GM21526 (cell line): ENCODE measurements at regions not wholly inside any gene's neighbourhood (a gene's known extent, or its start where the extent isn't known, plus 50 kb on each side); places are given as distances from the start of the nearest gene placed in this dataset.

ENCODE experiments used
- ATAC-seq: cut with Tn5 transposase; IDR thresholded peaks from one replicate; pipeline ENCODE4 v1.9.1; 2021; ENCODE audit warnings: moderate library complexity; ENCODE audit not compliant: unreplicated experiment, low FRiP score

GRCh38 chr3:30258426-30259392 lies 347.7 kb upstream of the TGFBR2 start:
- ATAC-seq, result no peak

- ATAC-seq, result no peak
Observed at GRCh38 chr3:30259730-30260129, 346.7 kb upstream of the TGFBR2 start.

- no peak for ATAC-seq
Observed at GRCh38 chr3:30260762-30261161, 345.6 kb upstream of the TGFBR2 start.

- ATAC-seq, result no peak
Observed at GRCh38 chr3:30263238-30263924, 343.0 kb upstream of the TGFBR2 start.

- no peak for ATAC-seq
Observed at GRCh38 chr3:30263925-30264313, 342.5 kb upstream of the TGFBR2 start.

GRCh38 chr3:30266524-30266923 lies 339.9 kb upstream of the TGFBR2 start:
- ATAC-seq, result no peak

GRCh38 chr3:30268288-30268687 lies 338.1 kb upstream of the TGFBR2 start:
- no peak for ATAC-seq

GRCh38 chr3:30269751-30270445 lies 336.5 kb upstream of the TGFBR2 start:
- peak; percentile 86 for ATAC-seq

GRCh38 chr3:30271781-30272180 lies 334.6 kb upstream of the TGFBR2 start:
- no peak for ATAC-seq

- no peak for ATAC-seq
Observed at GRCh38 chr3:30273304-30274072, 332.9 kb upstream of the TGFBR2 start.

GRCh38 chr3:30277494-30277893 lies 328.9 kb upstream of the TGFBR2 start:
- no peak for ATAC-seq

GRCh38 chr3:30281526-30281925 lies 324.9 kb upstream of the TGFBR2 start:
- ATAC-seq, result no peak

- no peak for ATAC-seq
Observed at GRCh38 chr3:30282154-30282696, 324.2 kb upstream of the TGFBR2 start.

- no peak for ATAC-seq
Observed at GRCh38 chr3:30285188-30286006, 321.0 kb upstream of the TGFBR2 start.

GRCh38 chr3:30286007-30286669 lies 320.3 kb upstream of the TGFBR2 start:
- no peak for ATAC-seq

- ATAC-seq, result no peak
Observed at GRCh38 chr3:30286811-30287210, 319.6 kb upstream of the TGFBR2 start.

- no peak for ATAC-seq
Observed at GRCh38 chr3:30288830-30289229, 317.6 kb upstream of the TGFBR2 start.

GRCh38 chr3:30289324-30289723 lies 317.1 kb upstream of the TGFBR2 start:
- ATAC-seq, result no peak

- no peak for ATAC-seq
Observed at GRCh38 chr3:30289766-30290165, 316.6 kb upstream of the TGFBR2 start.
